ENCODE measurements at regions not wholly inside any gene's neighbourhood (a gene's known extent, or its start where the extent isn't known, plus 50 kb on each side); places are given as distances from the start of the nearest gene placed in this dataset.

GRCh38 chr14:34025325-34026017 lies 74.6 kb upstream of the EGLN3 start:
- TF ChIP-seq CTCF (IDR thresholded peaks at IDR 0.05) (no peak), EZH2 (IDR thresholded peaks at IDR 0.05) (no peak), EZH2phosphoT487 (IDR thresholded peaks at IDR 0.05) (no peak)
